Activated B cell treated with CpG ODN at 0.5 μM for 24 hours (primary cell): ENCODE measurements at regions not wholly inside any gene's neighbourhood (a gene's known extent, or its start where the extent isn't known, plus 50 kb on each side); places are given as distances from the start of the nearest gene placed in this dataset.

Experiments used
- ATAC-seq: fragments of 200-7000 bp; cut with Tn5 transposase; one replicate; pipeline ENCODE4 v1.10.0; 2021; ENCODE audit warnings: low read depth, mild to moderate bottlenecking, moderate library complexity
- CTCF ChIA-PET: fragments of 350-600 bp; sonication (Branson Sonifier 250); formaldehyde crosslinking; loops from one replicate; lab custom pipeline; 2021; ENCODE audit warnings: antibody characterized with exemption; lab: Charles Lee
- POLR2A ChIA-PET: fragments of 350-600 bp; sonication (Branson Sonifier 250); formaldehyde crosslinking; loops from one replicate; lab custom pipeline; 2021; ENCODE audit warnings: antibody characterized with exemption; lab: Charles Lee
- DNase-seq: peaks from one replicate; pipeline ENCODE4 v3.0.0; 2022
- H3K27ac Mint-ChIP-seq: one replicate; pipeline ENCODE4 v1.8.0; 2020; ENCODE audit warnings: mixed read lengths
- H3K27me3 Mint-ChIP-seq: one replicate; pipeline ENCODE4 v1.8.0; 2021; ENCODE audit warnings: mixed read lengths
- H3K36me3 Mint-ChIP-seq: one replicate; pipeline ENCODE4 v1.8.0; 2021; ENCODE audit warnings: low read depth, mixed read lengths
- H3K4me1 Mint-ChIP-seq: one replicate; pipeline ENCODE4 v1.8.0; 2021; ENCODE audit warnings: mixed read lengths
- H3K4me3 Mint-ChIP-seq: one replicate; pipeline ENCODE4 v1.8.0; 2020; ENCODE audit warnings: mild to moderate bottlenecking, mixed read lengths
- H3K9me3 Mint-ChIP-seq: one replicate; pipeline ENCODE4 v1.8.0; 2020; ENCODE audit warnings: mixed read lengths
- CTCF ChIP-seq: fragments of 200-600 bp; IDR thresholded peaks from one replicate; pipeline ENCODE4 v1.8.0; 2022; ENCODE audit warnings: antibody characterized with exemption, mild to moderate bottlenecking
- intact Hi-C: fragments of 100-400 bp; cut with micrococcal nuclease; formaldehyde crosslinking; loops from one replicate; pipeline ENCODE4 v1.15.1; 2024

GRCh38 chrX:78886550-78886949 lies 58.6 kb upstream of the P2RY10 start:
- intact Hi-C loops = loop anchor here (1.0 to 5.0 kb wide), 5 partner anchors 58 to 764 kb away; partner anchors contain the start of gene P2RY10
- ATAC-seq = no peak
- ChIA-PET POLR2A (no interaction called here), CTCF (interaction anchor here (0.7 to 1.3 kb wide), 5 partner anchors 146 to 332 kb away, joined by 3 to 5 read pairs (median 3); no protein-coding TSS in a partner anchor)
- Mint-ChIP-seq H3K9me3 (no peaks in the 10 kb centered on the region), H3K27ac (no peak overlapping the region), H3K36me3 (no peaks in the 10 kb centered on the region), H3K27me3 (no peaks in the 10 kb centered on the region), H3K4me3 (no peak overlapping the region), H3K4me1 (peaks cover 6% of the 10 kb centered on the region)
- DNase-seq = no peak
- TF ChIP-seq CTCF = no peak
